ENCODE measurements at regions not wholly inside any gene's neighbourhood (a gene's known extent, or its start where the extent isn't known, plus 50 kb on each side); places are given as distances from the start of the nearest gene placed in this dataset.

GRCh38 chr1:221612047-221612777, 129.7 kb downstream of the DUSP10 start:
- no peaks in the 10 kb centered on the region for H3K9me3 ChIP-seq (replicated peaks; ENCODE audit: control insufficient read depth, insufficient read depth, low read length)
- no peak overlapping the region for H3K4me2 ChIP-seq (ENCODE audit: insufficient read depth, low read length)
- no peaks in the 10 kb centered on the region for H3K27me3 ChIP-seq (ENCODE audit: control insufficient read depth in 2 of 2, insufficient read depth in 2 of 2, low read length in 2 of 2)
- dilution Hi-C loops (cut with MboI; ENCODE audit: extremely low pct_ligation_motif_present, low sequenced_read_pairs) (no loop called here), intact Hi-C loops (cut with micrococcal nuclease) (no loop called here)
- H3K9ac ChIP-seq (replicated peaks; ENCODE audit: extremely low read depth, insufficient read depth, low read length), result no peak overlapping the region
- DNase-seq (ENCODE audit: low read depth, low spot score) (peak; percentile 12), FAIRE-seq (no peak)
- H3K79me2 ChIP-seq (ENCODE audit: control insufficient read depth, insufficient read depth, low read length), result no peaks in the 10 kb centered on the region
- TF ChIP-seq GATA2 (IDR thresholded peaks at IDR 0.05; ENCODE audit: insufficient read depth, insufficient read length, low read depth, low read length), result no peak
- peak; percentile 3 for TF ChIP-seq JUN (IDR thresholded peaks at IDR 0.05; ENCODE audit: borderline replicate concordance, insufficient read depth, insufficient read length, low read depth)
- peak; percentile 70 for TF ChIP-seq FOS (IDR thresholded peaks at IDR 0.05; ENCODE audit: borderline replicate concordance, insufficient read depth, low read length)
- TF ChIP-seq EZH2 (IDR thresholded peaks at IDR 0.05; ENCODE audit: borderline replicate concordance, low read depth, low read length, severe bottlenecking), result no peak
- no peak for TF ChIP-seq MYC (IDR thresholded peaks at IDR 0.05; ENCODE audit: low read depth, low read length)
- H3K9me1 ChIP-seq (replicated peaks; ENCODE audit: control insufficient read depth, extremely low read depth, insufficient read depth, low read length), result no peaks in the 10 kb centered on the region
- no peak overlapping the region for H2AFZ ChIP-seq (ENCODE audit: low read depth, low read length)
- ChIA-PET POLR2A (no interaction called here), CTCF (interaction anchor here (0.8 to 1.0 kb wide), 2 partner anchors 12 to 13 kb away, joined by 3 read pairs; no protein-coding TSS in a partner anchor)
- no peaks in the 10 kb centered on the region for H3K4me1 ChIP-seq (ENCODE audit: control insufficient read depth, extremely low read depth, insufficient read depth, low read length)
- no peak overlapping the region for H3K27ac ChIP-seq (ENCODE audit: insufficient read depth, low read depth, low read length)
- BruUV-seq (replicated peaks), result no TSS peak
- no peaks in the 10 kb centered on the region for H3K36me3 ChIP-seq (ENCODE audit: control insufficient read depth in 2 of 2, extremely low read depth in 1 of 2, insufficient read depth in 2 of 2, low read length in 2 of 2)
- no peaks in the 10 kb centered on the region for H4K20me1 ChIP-seq (replicated peaks; ENCODE audit: control insufficient read depth, extremely low read depth, insufficient read depth, low read length)
- no peak overlapping the region for H3K4me3 ChIP-seq (replicated peaks in 1 of 3; ENCODE audit: insufficient read depth in 1 of 3, low read depth in 1 of 3, low read length in 3 of 3)
